Heart right ventricle (tissue), 16 donors: ENCODE measurements at regions not wholly inside any gene's neighbourhood (a gene's known extent, or its start where the extent isn't known, plus 50 kb on each side); places are given as distances from the start of the nearest gene placed in this dataset.

Experiments used
- ATAC-seq, 8 donors: fragments of 200-7000 bp; cut with Tn5 transposase; one replicate each; pipeline ENCODE4 v1.9.1; 2020; ENCODE audit warnings: mild to moderate bottlenecking in 8 of 8, moderate library complexity in 8 of 8, moderate number of reproducible peaks in 1 of 8
- DNase-seq, 2 donors: peaks; one replicate each; pipeline ENCODE4 v3.0.0-alpha.2; 2020
- H3K27ac ChIP-seq, 10 donors: fragments of 200-600 bp; sonication (generic) in 2 of 10; one replicate each; pipeline versions ENCODE4 v1.5.0 to v1.8.0; 2020 to 2022; ENCODE audit warnings: mild to moderate bottlenecking in 3 of 10
- H3K27me3 ChIP-seq, 7 donors: fragments of 200-600 bp; one replicate each; pipeline ENCODE4 v1.8.0; 2021 to 2022; ENCODE audit warnings: mild to moderate bottlenecking in 2 of 7
- H3K36me3 ChIP-seq, 9 donors: fragments of 200-600 bp; sonication (generic) in 1 of 9; one replicate each; pipeline versions ENCODE4 v1.5.0 to v1.8.0; 2020 to 2022; ENCODE audit warnings: mild to moderate bottlenecking in 2 of 9
- H3K4me1 ChIP-seq, 9 donors: fragments of 200-600 bp; sonication (generic) in 1 of 9; one replicate each; pipeline versions ENCODE4 v1.5.0 to v1.8.0; 2020 to 2022; ENCODE audit warnings: mild to moderate bottlenecking in 4 of 9
- H3K4me3 ChIP-seq, 10 donors: fragments of 200-600 bp; sonication (generic) in 2 of 10; one replicate each; pipeline versions ENCODE4 v1.5.0 to v1.8.0; 2020 to 2022; ENCODE audit warnings: mild to moderate bottlenecking in 7 of 10, moderate library complexity in 2 of 10
- H3K9me3 ChIP-seq, 11 donors: fragments of 200-600 bp in 10 of 11; sonication (generic) in 2 of 11; one replicate each; pipeline versions ENCODE4 v1.5.0 to v1.8.0; 2013 to 2022; ENCODE audit warnings: mild to moderate bottlenecking in 2 of 11, control low read depth in 1 of 11, moderate library complexity in 1 of 11
- WGBS, 2 donors: extraction: QIAGEN DNeasy Blood & Tissue Kit; methylation state at CpG; one replicate each; pipeline ENCODE4 v1.1.7; 2013; ENCODE audit warnings: inconsistent platforms in 1 of 2; 5-methylcytosine and 5-hydroxymethylcytosine counted together
- intact Hi-C, 10 donors: fragments of 100-400 bp; cut with DNase I; formaldehyde crosslinking; loops; one replicate each; pipeline versions ENCODE4 v1.11.1 to v1.14.2; 2022
- TF ChIP-seq, protein P1 (sequence below), 9 donors: fragments of 200-600 bp; sonication (generic) in 2 of 9; IDR thresholded peaks; one replicate each; pipeline versions ENCODE4 v1.5.0 to v1.8.0; 2021 to 2022; ENCODE audit warnings: antibody characterized with exemption in 9 of 9, mild to moderate bottlenecking in 5 of 9, moderate library complexity in 1 of 9
- donor health status: Arrhythmogenic right ventricular cardiomyopathy.
- donor health status: ischemic (EF 13 %, LVEDD 7.1; RV severe dilation, severe dysfunction).
- donor health status: healthy with polysubstance abuse.
- donor health status: DM: no; HTN: yes; CAD: no.
- donor health status: DM: no; HTN: no; CAD: no.
- donor health status: ischemic (EF 25% LVEDD 6.9; RV normal size, moderate dysfunction).
- donor health status: ischemic (EF 25% LVEDD 5.7; RV mildly dilated, moderate dysfunction).
- donor health status: healthy.
- donor health status: DM: yes; HTN: yes; CAD: no.
- donor health status: Ischemic cardiomyopathy.
- donor health status: ischemic (EF 35%, LVEDD 5.7; RV mildly dilated, moderate dysfunction).
- donor health status: nonischemic (EF 11% LVEDD 7.7; RV severe dilation, severe dysfunction).
- donor health status: DM: yes; HTN: yes; CAD: no.
- donor health status: PGD.
- donor health status: ischemic (EF 29% LVEDD 5.4; RV normal size, mild dysfunction).
- donor health status: nonischemic (EF 23%, LVEDD 6.1; RV moderate dilation, normal function).

DNA sequence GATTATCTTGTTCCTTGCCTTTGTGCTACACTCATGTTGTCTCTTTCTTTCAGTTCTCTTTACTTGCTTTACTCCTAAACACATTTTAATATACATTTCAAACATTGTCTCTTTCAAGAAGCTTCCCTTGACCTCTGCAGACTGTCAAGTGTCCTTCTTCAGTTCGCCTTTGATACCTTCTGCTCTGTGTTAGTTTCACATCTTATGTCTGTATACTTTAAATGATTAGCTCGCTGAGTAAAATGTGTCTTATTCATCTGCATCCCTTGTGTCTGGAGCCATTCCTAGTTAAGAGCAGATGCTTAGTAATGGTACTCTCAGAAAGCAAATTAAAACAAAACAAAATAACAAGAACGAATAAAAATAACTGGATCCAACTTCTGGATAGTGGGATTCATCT lies 303.3 kb downstream of the S1PR1 start:
- 79 to 83% methylated on average over 3 of the region's 3 CpGs for WGBS, 2 donors
- Histone ChIP-seq H3K27ac (no peak overlapping the region), H3K36me3 (no peaks in the 10 kb centered on the region), H3K9me3 (peaks cover 0 to 7% (median 0%) of the 10 kb centered on the region in 11 donors), H3K4me1 (no peaks in the 10 kb centered on the region), H3K4me3 (no peak overlapping the region), H3K27me3 (peaks cover 0 to 4% (median 0%) of the 10 kb centered on the region in 7 donors)
- intact Hi-C loops: no loop called here
- no peak for DNase-seq
- TF ChIP-seq, protein P1, sequence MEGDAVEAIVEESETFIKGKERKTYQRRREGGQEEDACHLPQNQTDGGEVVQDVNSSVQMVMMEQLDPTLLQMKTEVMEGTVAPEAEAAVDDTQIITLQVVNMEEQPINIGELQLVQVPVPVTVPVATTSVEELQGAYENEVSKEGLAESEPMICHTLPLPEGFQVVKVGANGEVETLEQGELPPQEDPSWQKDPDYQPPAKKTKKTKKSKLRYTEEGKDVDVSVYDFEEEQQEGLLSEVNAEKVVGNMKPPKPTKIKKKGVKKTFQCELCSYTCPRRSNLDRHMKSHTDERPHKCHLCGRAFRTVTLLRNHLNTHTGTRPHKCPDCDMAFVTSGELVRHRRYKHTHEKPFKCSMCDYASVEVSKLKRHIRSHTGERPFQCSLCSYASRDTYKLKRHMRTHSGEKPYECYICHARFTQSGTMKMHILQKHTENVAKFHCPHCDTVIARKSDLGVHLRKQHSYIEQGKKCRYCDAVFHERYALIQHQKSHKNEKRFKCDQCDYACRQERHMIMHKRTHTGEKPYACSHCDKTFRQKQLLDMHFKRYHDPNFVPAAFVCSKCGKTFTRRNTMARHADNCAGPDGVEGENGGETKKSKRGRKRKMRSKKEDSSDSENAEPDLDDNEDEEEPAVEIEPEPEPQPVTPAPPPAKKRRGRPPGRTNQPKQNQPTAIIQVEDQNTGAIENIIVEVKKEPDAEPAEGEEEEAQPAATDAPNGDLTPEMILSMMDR (IDR thresholded peaks at IDR 0.05): no peak
- no peak for ATAC-seq

GRCh38 chr1:101546885-101547284 lies 310.1 kb downstream of the S1PR1 start:
- no peaks in the 10 kb centered on the region for H3K9me3 ChIP-seq
- ATAC-seq: no peak
- H3K4me3 ChIP-seq: no peak overlapping the region
- no peaks in the 10 kb centered on the region for H3K36me3 ChIP-seq
- DNase-seq: no peak
- H3K27me3 ChIP-seq: no peaks in the 10 kb centered on the region
- no peak overlapping the region for H3K27ac ChIP-seq
- TF ChIP-seq, protein P1 (IDR thresholded peaks at IDR 0.05): no peak
- no peaks in the 10 kb centered on the region for H3K4me1 ChIP-seq
- 0% methylated on average over 1 of the region's 1 CpG for WGBS, 2 donors
- intact Hi-C loops: no loop called here

GRCh38 chr1:101547357-101547756 lies 310.5 kb downstream of the S1PR1 start:
- H3K4me1 ChIP-seq: no peaks in the 10 kb centered on the region
- H3K27ac ChIP-seq: no peak overlapping the region
- WGBS, 2 donors: 63 to 73% methylated on average over 3 of the region's 3 CpGs
- intact Hi-C loops: no loop called here
- no peak for ATAC-seq
- H3K9me3 ChIP-seq: no peaks in the 10 kb centered on the region
- no peak overlapping the region for H3K4me3 ChIP-seq
- no peaks in the 10 kb centered on the region for H3K36me3 ChIP-seq
- no peaks in the 10 kb centered on the region for H3K27me3 ChIP-seq
- DNase-seq: no peak
- TF ChIP-seq, protein P1 (IDR thresholded peaks at IDR 0.05): no peak

DNA sequence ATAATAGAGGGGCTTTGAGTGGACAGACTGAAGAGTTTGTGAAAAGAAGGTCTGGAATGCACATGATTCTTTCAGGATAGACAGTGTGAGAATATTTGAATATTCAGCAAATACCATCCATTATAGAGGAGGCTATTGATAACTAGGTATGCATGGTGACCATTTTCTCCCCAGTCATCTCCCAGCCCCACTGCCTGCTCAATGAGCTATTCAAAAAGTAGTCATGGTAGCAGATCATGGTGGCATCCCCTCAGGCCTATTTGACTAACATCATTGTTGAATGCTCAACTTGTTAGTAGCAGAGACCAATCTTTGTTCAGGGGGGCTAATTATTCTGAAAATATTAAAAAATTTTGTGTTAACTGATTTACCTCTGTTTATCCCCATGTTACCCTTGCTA lies 311.6 kb downstream of the S1PR1 start:
- intact Hi-C loops: no loop called here

More for the DNA sequence above, 311.6 kb downstream of the S1PR1 start:
- ATAC-seq (no peak), DNase-seq (no peak)
- no peak overlapping the region for H3K27ac ChIP-seq
- no peaks in the 10 kb centered on the region for H3K27me3 ChIP-seq
- no peaks in the 10 kb centered on the region for H3K9me3 ChIP-seq
- TF ChIP-seq, protein P1 (IDR thresholded peaks at IDR 0.05): no peak
- H3K36me3 ChIP-seq: no peaks in the 10 kb centered on the region
- H3K4me1 ChIP-seq: no peaks in the 10 kb centered on the region
- H3K4me3 ChIP-seq: no peak overlapping the region
